H1 (cell line): ENCODE measurements at regions not wholly inside any gene's neighbourhood (a gene's known extent, or its start where the extent isn't known, plus 50 kb on each side); places are given as distances from the start of the nearest gene placed in this dataset.

Source experiments
- CTCF ChIA-PET: fragments of 300-600 bp; sonication (Branson Sonifier 250); formaldehyde crosslinking; loops from one replicate; lab custom pipeline; 2021; ENCODE audit not compliant: partially characterized antibody; lab: Charles Lee
- POLR2A ChIA-PET: fragments of 300-600 bp; sonication (Branson Sonifier 250); formaldehyde crosslinking; loops from one replicate; lab custom pipeline; 2021; ENCODE audit warnings: inconsistent platforms; ENCODE audit not compliant: partially characterized antibody; lab: Charles Lee
- DNase-seq, 2 experiments: peaks; one replicate each; pipeline versions ENCODE4 v3.0.0 to v3.0.0-alpha.2; 2010 to 2022; ENCODE audit warnings: low spot score in 2 of 2, low read depth in 1 of 2, mixed read lengths in 1 of 2
- FAIRE-seq: peaks from 2 replicates; lab custom pipeline; 2011; peaks lifted over from hg19 to GRCh38; lab: Jason Lieb, UNC
- H2AFZ ChIP-seq: 2 replicates; pipeline ENCODE4 v1.8.1; 2012; ENCODE audit warnings: low read length, inconsistent platforms
- H2AK5ac ChIP-seq: 2 replicates; pipeline ENCODE4 v1.6.1; 2013; ENCODE audit warnings: low read depth, low read length
- H2BK120ac ChIP-seq: replicated peaks from 2 replicates; pipeline ENCODE3; 2013; ENCODE audit warnings: low read depth, low read length, inconsistent platforms
- H2BK12ac ChIP-seq: 2 replicates; pipeline ENCODE4 v1.6.1; 2013; ENCODE audit warnings: low read depth, low read length
- H2BK15ac ChIP-seq: 2 replicates; pipeline ENCODE4 v1.6.1; 2013; ENCODE audit warnings: low read length
- H2BK20ac ChIP-seq: 2 replicates; pipeline ENCODE4 v1.6.1; 2013; ENCODE audit warnings: low read length
- H2BK5ac ChIP-seq: 2 replicates; pipeline ENCODE4 v1.6.1; 2013; ENCODE audit warnings: low read depth, low read length
- H3K14ac ChIP-seq: 2 replicates; pipeline ENCODE4 v1.6.1; 2013; ENCODE audit warnings: inconsistent platforms; ENCODE audit not compliant: insufficient read length
- H3K18ac ChIP-seq: 2 replicates; pipeline ENCODE4 v1.6.1; 2013; ENCODE audit warnings: low read length; ENCODE audit errors: extremely low read depth
- H3K23ac ChIP-seq: 2 replicates; pipeline ENCODE4 v1.6.1; 2013; ENCODE audit warnings: inconsistent platforms; ENCODE audit not compliant: insufficient read length
- H3K23me2 ChIP-seq: 2 replicates; pipeline ENCODE4 v1.6.1; 2013; ENCODE audit warnings: low read depth, low read length
- H3K27ac ChIP-seq: 2 replicates; pipeline ENCODE4 v1.6.1; 2011; ENCODE audit warnings: low read depth, low read length, inconsistent platforms
- H3K27me3 ChIP-seq, 4 experiments: replicated peaks in 1 of 4; 1 replicate in 1 of 4; 2 replicates in 3 of 4; pipeline versions ENCODE4 v1.6.1 to v1.8.1; 2011 to 2013; ENCODE audit warnings: low read length in 3 of 4, mild to moderate bottlenecking in 3 of 4, inconsistent platforms in 2 of 4, mixed read lengths in 2 of 4, moderate library complexity in 1 of 4; ENCODE audit not compliant: control insufficient read depth in 3 of 4, insufficient read depth in 3 of 4; ENCODE audit errors: extremely low read depth in 1 of 4
- H3K36me3 ChIP-seq, 4 experiments: 2 replicates each; pipeline versions ENCODE4 v1.6.1 to v1.8.1; 2011 to 2013; ENCODE audit warnings: mild to moderate bottlenecking in 4 of 4, low read length in 3 of 4, moderate library complexity in 2 of 4, control low read depth in 1 of 4, inconsistent platforms in 1 of 4; ENCODE audit not compliant: insufficient read depth in 4 of 4, control insufficient read depth in 2 of 4
- H3K4ac ChIP-seq: replicated peaks from 2 replicates; pipeline ENCODE3; 2013; ENCODE audit warnings: low read length, low read depth, mixed read lengths, inconsistent platforms; ENCODE audit not compliant: insufficient read length
- H3K4me1 ChIP-seq, 4 experiments: replicated peaks in 1 of 4; 1 replicate in 1 of 4; 2 replicates in 3 of 4; pipeline versions ENCODE4 v1.6.1 to v1.8.1; 2011 to 2013; ENCODE audit warnings: low read length in 3 of 4, inconsistent platforms in 2 of 4, mixed read lengths in 1 of 4; ENCODE audit not compliant: insufficient read depth in 4 of 4, control insufficient read depth in 3 of 4
- H3K4me2 ChIP-seq, 2 experiments: 2 replicates each; pipeline versions ENCODE4 v1.6.1 to v1.8.1; 2011 to 2013; ENCODE audit warnings: low read depth in 2 of 2, low read length in 2 of 2, control low read depth in 1 of 2, inconsistent platforms in 1 of 2, mild to moderate bottlenecking in 1 of 2; ENCODE audit not compliant: insufficient read depth in 1 of 2
- H3K4me3 ChIP-seq, 4 experiments: fragments of 200-600, 300-600 bp in 1 of 4; sonication (generic), shearing (Covaris generic), sonication (Bioruptor Twin) in 1 of 4; 2 replicates each; pipeline versions ENCODE4 v1.5.1 to v1.8.1; 2011 to 2016; ENCODE audit warnings: low read length in 4 of 4, low read depth in 3 of 4, control low read depth in 2 of 4, inconsistent platforms in 2 of 4, mild to moderate bottlenecking in 2 of 4, mixed read lengths in 1 of 4, moderate library complexity in 1 of 4; ENCODE audit not compliant: insufficient read depth in 2 of 4; ENCODE audit errors: extremely low read depth in 1 of 4
- H3K56ac ChIP-seq: replicated peaks from 2 replicates; pipeline ENCODE3; 2013; ENCODE audit warnings: low read depth, mild to moderate bottlenecking, mixed read lengths, low read length, inconsistent platforms; ENCODE audit not compliant: insufficient read length
- H3K79me1 ChIP-seq: 2 replicates; pipeline ENCODE4 v1.6.1; 2013; ENCODE audit warnings: low read depth, low read length, control low read depth
- H3K79me2 ChIP-seq, 2 experiments: 2 replicates each; pipeline versions ENCODE4 v1.6.1 to v1.8.1; 2012 to 2013; ENCODE audit warnings: low read length in 2 of 2, mild to moderate bottlenecking in 2 of 2, inconsistent platforms in 1 of 2; ENCODE audit not compliant: insufficient read depth in 2 of 2, control insufficient read depth in 1 of 2
- H3K9ac ChIP-seq, 4 experiments: replicated peaks in 1 of 4; 1 replicate in 1 of 4; 2 replicates in 3 of 4; pipeline versions ENCODE4 v1.6.1 to v1.8.1; 2011 to 2013; ENCODE audit warnings: low read depth in 3 of 4, low read length in 3 of 4, control low read depth in 2 of 4, mild to moderate bottlenecking in 2 of 4, moderate library complexity in 2 of 4, inconsistent platforms in 1 of 4; ENCODE audit errors: extremely low read depth in 1 of 4
- H3K9me3 ChIP-seq, 2 experiments: 2 replicates each; pipeline versions ENCODE4 v1.6.1 to v1.8.1; 2012 to 2013; ENCODE audit warnings: mild to moderate bottlenecking in 2 of 2, moderate library complexity in 2 of 2, control low read depth in 1 of 2, inconsistent platforms in 1 of 2, low read depth in 1 of 2, low read length in 1 of 2, mixed read lengths in 1 of 2; ENCODE audit not compliant: insufficient read depth in 2 of 2
- H4K20me1 ChIP-seq, 2 experiments: replicated peaks in 1 of 2; 2 replicates each; pipeline versions ENCODE3 to v1.8.1; 2011 to 2013; ENCODE audit warnings: inconsistent platforms in 2 of 2, low read length in 2 of 2, mild to moderate bottlenecking in 1 of 2; ENCODE audit not compliant: insufficient read depth in 2 of 2, control insufficient read depth in 1 of 2
- H4K5ac ChIP-seq: 2 replicates; pipeline ENCODE4 v1.6.1; 2013; ENCODE audit warnings: low read length, low read depth, mixed read lengths, inconsistent platforms; ENCODE audit not compliant: insufficient read length
- H4K8ac ChIP-seq: 2 replicates; pipeline ENCODE4 v1.8.0; 2013; ENCODE audit warnings: mild to moderate bottlenecking, moderate library complexity, low read length, inconsistent platforms; ENCODE audit not compliant: insufficient read depth; ENCODE audit errors: extremely low read depth
- H4K91ac ChIP-seq: replicated peaks from 2 replicates; pipeline ENCODE3; 2013; ENCODE audit warnings: low read length, mixed read lengths, inconsistent platforms; ENCODE audit not compliant: insufficient read length
- ATF2 ChIP-seq: IDR thresholded peaks from 2 replicates; pipeline ENCODE4 v1.6.1; 2012; ENCODE audit warnings: low read length, inconsistent platforms
- CBX8 ChIP-seq: fragments of 300-800, 300-1000 bp; sonication (generic); IDR thresholded peaks from 2 replicates; pipeline ENCODE4 v1.7.1; 2016; ENCODE audit warnings: low read depth, low read length, borderline replicate concordance
- CEBPB ChIP-seq: IDR thresholded peaks from 2 replicates; pipeline ENCODE4 v1.6.1; 2012; ENCODE audit warnings: low read depth, low read length
- CHD1 ChIP-seq: IDR thresholded peaks from 2 replicates; pipeline ENCODE4 v1.6.1; 2012; ENCODE audit warnings: low read depth, low read length, improper control_type of control experiment
- CREB1 ChIP-seq: IDR thresholded peaks from 2 replicates; pipeline ENCODE4 v1.6.1; 2012; ENCODE audit warnings: inconsistent platforms
- E2F6 ChIP-seq: IDR thresholded peaks from 2 replicates; pipeline ENCODE4 v1.6.1; 2012; ENCODE audit warnings: inconsistent platforms
- EGR1 ChIP-seq: IDR thresholded peaks from 2 replicates; pipeline ENCODE4 v1.6.1; 2011; ENCODE audit warnings: low read depth, low read length, borderline replicate concordance
- EP300 ChIP-seq, 2 experiments: IDR thresholded peaks; 1 replicate in 1 of 2; 2 replicates in 1 of 2; pipeline ENCODE4 v1.6.1; 2011 to 2012; ENCODE audit warnings: low read depth in 2 of 2, low read length in 2 of 2, mild to moderate bottlenecking in 2 of 2, borderline replicate concordance in 1 of 2, inconsistent platforms in 1 of 2, moderate library complexity in 1 of 2
- GTF2F1 ChIP-seq: IDR thresholded peaks from 2 replicates; pipeline ENCODE4 v1.6.1; 2012; ENCODE audit warnings: low read depth, low read length, improper control_type of control experiment, borderline replicate concordance
- POU5F1 ChIP-seq: IDR thresholded peaks from 2 replicates; pipeline ENCODE4 v1.6.1; 2011; ENCODE audit warnings: low read depth, mild to moderate bottlenecking, low read length, moderate library complexity
- SIRT6 ChIP-seq: IDR thresholded peaks from one replicate; pipeline ENCODE4 v1.7.1; 2012; ENCODE audit warnings: low read length, inconsistent platforms
- SP4 ChIP-seq: IDR thresholded peaks from 2 replicates; pipeline ENCODE4 v1.6.1; 2012; ENCODE audit warnings: low read length, inconsistent platforms
- ZNF274 ChIP-seq: IDR thresholded peaks from 2 replicates; pipeline ENCODE4 v1.7.0; 2012; ENCODE audit warnings: low read length, borderline replicate concordance; ENCODE audit errors: extremely low read depth
- WGBS, 2 experiments: shearing (Covaris generic) in 1 of 2; methylation state at CpG; one replicate each; pipeline versions ENCODE4 v1.1.6 to v1.1.7; 2013 to 2015; ENCODE audit warnings: low lambda C conversion rate in 2 of 2, mixed read lengths in 2 of 2, inconsistent platforms in 1 of 2, low coverage in 1 of 2, missing lambda C conversion rate in 1 of 2; ENCODE audit not compliant: insufficient replicate concordance in 2 of 2, insufficient coverage in 1 of 2, insufficient read length in 1 of 2; ENCODE audit errors: extremely low coverage in 1 of 2, missing lambda C conversion rate in 1 of 2; 5-methylcytosine and 5-hydroxymethylcytosine counted together

DNA sequence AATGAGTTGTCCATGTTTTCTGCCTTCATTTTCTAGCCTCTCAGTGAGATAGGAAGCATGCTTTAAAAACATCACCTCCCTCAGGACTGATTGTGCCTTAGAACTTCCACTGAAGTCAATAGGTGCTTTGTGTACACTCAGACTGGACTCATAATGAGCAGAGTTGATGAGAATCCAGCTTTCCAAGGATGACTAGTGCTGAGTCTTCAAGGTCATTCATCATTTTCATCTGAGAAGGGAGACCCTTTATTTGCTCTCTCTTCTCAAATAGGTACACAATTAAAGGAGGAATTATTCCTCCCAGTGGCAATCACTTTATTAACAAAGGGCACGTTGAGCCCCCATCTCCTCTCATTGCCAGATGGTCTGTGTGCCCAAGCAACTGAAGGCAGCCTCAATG lies 210.9 kb upstream of the PRKD1 start:
- Histone ChIP-seq H3K4ac (no peak overlapping the region), H4K20me1 (no peaks in the 10 kb centered on the region), H2AFZ (no peak overlapping the region), H4K5ac (no peak overlapping the region), H3K23ac (no peak overlapping the region), H2BK15ac (no peak overlapping the region), H3K14ac (no peak overlapping the region), H3K4me2 (no peak overlapping the region), H3K4me1 (no peaks in the 10 kb centered on the region), H3K56ac (no peak overlapping the region), H4K8ac (no peak overlapping the region), H3K79me1 (no peaks in the 10 kb centered on the region), H2BK120ac (no peak overlapping the region), H2BK5ac (no peak overlapping the region), H3K27ac (no peak overlapping the region), H2AK5ac (no peak overlapping the region), H3K9ac (no peak overlapping the region), H3K9me3 (no peaks in the 10 kb centered on the region), H3K23me2 (no peaks in the 10 kb centered on the region), H4K91ac (no peak overlapping the region), H2BK12ac (no peak overlapping the region), H2BK20ac (no peak overlapping the region), H3K27me3 (no peaks in the 10 kb centered on the region), H3K18ac (no peak overlapping the region), H3K79me2 (no peaks in the 10 kb centered on the region), H3K36me3 (no peaks in the 10 kb centered on the region), H3K4me3 (no peak overlapping the region)
- FAIRE-seq (no peak), DNase-seq (no peak)
- ChIA-PET CTCF (no interaction called here), POLR2A (no interaction called here)
- 86% methylated on average over 1 of the region's 1 CpG; no CpG with 5 or more reads in 1 of the 2 experiments for WGBS, 2 experiments
- TF ChIP-seq EGR1 (no peak), ATF2 (no peak), SP4 (no peak), E2F6 (no peak), ZNF274 (no peak), CEBPB (no peak), EP300 (IDR thresholded peaks at IDR 0.05; ENCODE audit: borderline replicate concordance in 1 of 2, low read depth in 2 of 2, low read length in 2 of 2) (no peak), CHD1 (no peak), POU5F1 (no peak), CREB1 (no peak), CBX8 (no peak), GTF2F1 (no peak), SIRT6 (no peak)
